Astrocyte (in vitro differentiated cells and primary cell): ENCODE measurements at regions not wholly inside any gene's neighbourhood (a gene's known extent, or its start where the extent isn't known, plus 50 kb on each side); places are given as distances from the start of the nearest gene placed in this dataset.
A peak's percentile ranks its signal among the peaks of the same experiment; 100 is the strongest.

Source experiments
- DNase-seq: peaks from one replicate; pipeline ENCODE4 v3.0.0-alpha.2; 2010; ENCODE audit warnings: low read depth
- FAIRE-seq: peaks from 2 replicates; lab custom pipeline; 2011; peaks lifted over from hg19 to GRCh38; lab: Jason Lieb, UNC
- H2AFZ ChIP-seq: 2 replicates; pipeline ENCODE4 v1.6.0; 2012; ENCODE audit warnings: low read depth, low read length, inconsistent platforms
- H3K27ac ChIP-seq: 2 replicates; pipeline ENCODE4 v1.5.1; 2011; ENCODE audit warnings: low read depth, low read length, inconsistent platforms
- H3K27me3 ChIP-seq: 2 replicates; pipeline ENCODE4 v1.6.0; 2011; ENCODE audit warnings: low read length, inconsistent platforms; ENCODE audit not compliant: insufficient read depth
- H3K36me3 ChIP-seq: 2 replicates; pipeline ENCODE4 v1.5.1; 2011; ENCODE audit warnings: low read length, inconsistent platforms; ENCODE audit not compliant: insufficient read depth
- H3K4me1 ChIP-seq: 2 replicates; pipeline ENCODE4 v1.5.1; 2011; ENCODE audit warnings: low read length, inconsistent platforms; ENCODE audit not compliant: insufficient read depth
- H3K4me2 ChIP-seq: 2 replicates; pipeline ENCODE4 v1.6.0; 2012; ENCODE audit warnings: low read length, inconsistent platforms
- H3K4me3 ChIP-seq: 2 replicates; pipeline ENCODE4 v1.5.1; 2011; ENCODE audit warnings: low read depth, mild to moderate bottlenecking, low read length, inconsistent platforms; ENCODE audit not compliant: insufficient read depth
- H3K79me2 ChIP-seq: 2 replicates; pipeline ENCODE4 v1.6.0; 2012; ENCODE audit warnings: mild to moderate bottlenecking, low read length, inconsistent platforms; ENCODE audit not compliant: insufficient read depth
- H3K9ac ChIP-seq: 2 replicates; pipeline ENCODE4 v1.6.0; 2012; ENCODE audit warnings: mild to moderate bottlenecking, low read length, inconsistent platforms
- H3K9me3 ChIP-seq: 2 replicates; pipeline ENCODE4 v1.5.1; 2012; ENCODE audit warnings: low read depth, mild to moderate bottlenecking, low read length, inconsistent platforms; ENCODE audit not compliant: insufficient read depth
- H4K20me1 ChIP-seq: 2 replicates; pipeline ENCODE4 v1.6.0; 2012; ENCODE audit warnings: low read length, inconsistent platforms; ENCODE audit not compliant: insufficient read depth
- H3K27ac Mint-ChIP-seq: one replicate; pipeline ENCODE4 v1.8.0; 2021; ENCODE audit warnings: mild to moderate bottlenecking, mixed read lengths; ENCODE audit not compliant: unreplicated experiment
- H3K27me3 Mint-ChIP-seq: one replicate; pipeline ENCODE4 v1.8.0; 2021; ENCODE audit warnings: low read depth, mixed read lengths; ENCODE audit not compliant: unreplicated experiment
- H3K36me3 Mint-ChIP-seq: one replicate; pipeline ENCODE4 v1.8.0; 2021; ENCODE audit warnings: low read depth, mixed read lengths; ENCODE audit not compliant: unreplicated experiment
- H3K4me1 Mint-ChIP-seq: one replicate; pipeline ENCODE4 v1.8.0; 2021; ENCODE audit warnings: low read depth, mixed read lengths; ENCODE audit not compliant: unreplicated experiment
- H3K4me3 Mint-ChIP-seq: one replicate; pipeline ENCODE4 v1.8.0; 2021; ENCODE audit warnings: mild to moderate bottlenecking, moderate library complexity, mixed read lengths; ENCODE audit not compliant: unreplicated experiment
- H3K9me3 Mint-ChIP-seq: one replicate; pipeline ENCODE4 v1.8.0; 2021; ENCODE audit warnings: mild to moderate bottlenecking, mixed read lengths; ENCODE audit not compliant: unreplicated experiment
- CTCF ChIP-seq: IDR thresholded peaks from 2 replicates; pipeline ENCODE4 v1.5.1; 2011; ENCODE audit warnings: low read depth, mild to moderate bottlenecking, inconsistent platforms, low read length, moderate library complexity; ENCODE audit not compliant: insufficient read depth
- EZH2 ChIP-seq: IDR thresholded peaks from 2 replicates; pipeline ENCODE4 v1.6.1; 2012; ENCODE audit warnings: mild to moderate bottlenecking, low read length, inconsistent platforms; ENCODE audit not compliant: insufficient read depth

- TF ChIP-seq CTCF (peak; percentile 56), EZH2 (no peak)
- no peaks in the 10 kb centered on the region for H3K79me2 ChIP-seq
- H3K4me3 ChIP-seq, result no peak overlapping the region
- Mint-ChIP-seq H3K9me3 (peaks cover 3% of the 10 kb centered on the region), H3K27ac (no peak overlapping the region), H3K4me1 (peaks cover 2% of the 10 kb centered on the region), H3K36me3 (no peaks in the 10 kb centered on the region), H3K27me3 (peaks cover 30% of the 10 kb centered on the region), H3K4me3 (no peak overlapping the region)
- peaks cover 25% of the 10 kb centered on the region for H3K27me3 ChIP-seq
- DNase-seq, result no peak
- no peak overlapping the region for H3K9ac ChIP-seq
- peaks cover 15% of the 10 kb centered on the region for H3K4me1 ChIP-seq
- H2AFZ ChIP-seq, result no peak overlapping the region
- no peak overlapping the region for H3K4me2 ChIP-seq
- H3K27ac ChIP-seq, result no peak overlapping the region
- H3K9me3 ChIP-seq, result no peaks in the 10 kb centered on the region
- no peaks in the 10 kb centered on the region for H3K36me3 ChIP-seq
- H4K20me1 ChIP-seq, result no peaks in the 10 kb centered on the region
- no peak for FAIRE-seq
These were observed 107.3 kb upstream of the RUNX3 start for GRCh38 chr1:25037174-25038074.

GRCh38 chr1:25036117-25036546 is 106.1 kb upstream of the RUNX3 start:
- H3K27ac ChIP-seq, result no peak overlapping the region
- H3K79me2 ChIP-seq, result no peaks in the 10 kb centered on the region
- H2AFZ ChIP-seq, result no peak overlapping the region
- H3K9me3 ChIP-seq, result no peaks in the 10 kb centered on the region
- H3K4me2 ChIP-seq, result no peak overlapping the region
- no peaks in the 10 kb centered on the region for H4K20me1 ChIP-seq
- DNase-seq (no peak), FAIRE-seq (no peak)
- peaks cover 28% of the 10 kb centered on the region for H3K4me1 ChIP-seq
- Mint-ChIP-seq H3K27me3 (peaks cover 23% of the 10 kb centered on the region), H3K4me3 (no peak overlapping the region), H3K4me1 (peaks cover 3% of the 10 kb centered on the region), H3K27ac (no peak overlapping the region), H3K9me3 (peaks cover 3% of the 10 kb centered on the region), H3K36me3 (no peaks in the 10 kb centered on the region)
- TF ChIP-seq CTCF (no peak), EZH2 (no peak)
- peaks cover 15% of the 10 kb centered on the region for H3K27me3 ChIP-seq
- H3K9ac ChIP-seq, result no peak overlapping the region
- H3K4me3 ChIP-seq, result no peak overlapping the region
- no peaks in the 10 kb centered on the region for H3K36me3 ChIP-seq
